Left renal cortex interstitium (tissue), 4 donors: ENCODE measurements at regions not wholly inside any gene's neighbourhood (a gene's known extent, or its start where the extent isn't known, plus 50 kb on each side); places are given as distances from the start of the nearest gene placed in this dataset.

Experiments
- DNase-seq, 4 donors: peaks; one replicate each; pipeline ENCODE4 v3.0.0-alpha.2; 2013; ENCODE audit warnings: low read depth in 4 of 4, low spot score in 2 of 4, missing footprints in 1 of 4

GRCh38 chr20:4070323-4071177 lies 55.2 kb upstream of the RNF24 start:
- DNase-seq = no peak

- DNase-seq = no peak
Observed at GRCh38 chr20:4069751-4070150, 54.4 kb upstream of the RNF24 start.

- no peak for DNase-seq
Observed at GRCh38 chr20:4068708-4069107, 53.4 kb upstream of the RNF24 start.

DNA sequence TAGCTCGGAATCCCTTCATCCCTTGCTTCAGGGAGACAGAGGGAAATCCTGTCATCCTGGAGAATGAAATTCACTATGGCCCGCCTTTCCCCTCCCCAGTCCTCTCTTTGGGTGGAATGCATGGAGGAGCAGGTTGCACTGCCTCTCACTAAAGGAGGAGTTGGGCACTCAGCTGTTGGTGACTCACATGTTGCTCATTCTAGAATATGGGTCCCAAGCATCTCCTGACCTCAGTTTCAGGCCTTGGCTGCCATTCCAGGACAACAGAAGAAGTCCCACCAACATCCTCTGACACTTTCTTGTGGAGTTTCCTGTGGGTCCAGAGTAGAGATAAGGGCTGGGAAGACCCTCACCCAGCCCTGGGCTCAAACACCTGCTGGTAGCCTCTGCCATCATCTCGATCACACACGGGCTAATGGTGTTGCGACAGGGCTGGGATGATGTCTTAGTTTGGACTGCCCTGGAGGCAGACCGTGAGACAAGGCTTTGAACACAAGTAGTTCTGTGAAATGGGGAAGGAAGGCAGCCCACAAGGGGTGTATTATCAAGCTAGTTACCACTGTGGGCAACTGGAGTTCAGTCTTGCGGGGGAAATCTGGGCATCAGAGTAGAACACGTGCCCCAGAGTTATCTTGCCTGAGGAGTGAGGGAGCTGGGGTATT lies 52.4 kb upstream of the RNF24 start:
- DNase-seq = no peak

DNA sequence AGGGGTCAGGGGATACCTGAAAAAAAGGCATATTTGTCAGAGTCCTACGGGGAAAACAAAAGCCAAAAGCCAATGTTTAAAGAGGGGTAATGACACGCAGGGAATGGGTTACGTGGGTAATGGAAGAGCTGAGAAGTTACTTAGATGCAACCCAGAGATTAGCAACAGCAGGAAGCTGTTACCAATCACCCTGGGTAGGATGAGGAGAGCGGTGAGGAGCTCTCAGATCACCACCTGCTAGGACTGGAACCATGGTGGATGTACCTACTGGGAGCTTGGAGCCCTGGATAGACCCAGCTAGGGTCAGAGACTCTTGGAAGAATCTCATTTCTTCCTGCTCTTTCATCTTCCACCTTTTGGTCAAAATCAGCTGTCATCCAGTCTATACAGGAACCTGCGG lies 51.2 kb upstream of the RNF24 start:
- DNase-seq = no peak

DNA sequence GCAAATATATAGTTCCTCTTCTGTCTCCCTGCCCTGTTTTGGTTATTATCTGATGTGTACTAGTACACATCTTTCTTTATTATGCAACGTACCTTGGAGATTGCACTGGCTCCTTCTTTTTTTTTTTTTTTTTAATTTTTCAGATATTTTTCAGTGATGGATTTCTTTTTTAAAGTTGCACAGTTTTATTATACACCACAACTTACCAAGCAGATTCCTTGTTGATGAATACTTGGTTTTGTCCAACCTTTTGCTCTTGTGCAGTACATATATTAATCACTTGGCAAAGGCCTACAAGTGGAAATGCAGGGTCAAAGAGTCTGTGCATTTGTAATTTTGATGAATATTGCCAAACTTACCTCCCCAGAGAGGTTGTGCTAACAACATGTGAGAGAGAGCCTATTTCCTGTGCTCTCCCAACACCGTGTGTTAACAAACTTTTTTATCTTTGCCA lies 50.1 kb upstream of the RNF24 start:
- DNase-seq = no peak
